ENCODE measurements at regions not wholly inside any gene's neighbourhood (a gene's known extent, or its start where the extent isn't known, plus 50 kb on each side); places are given as distances from the start of the nearest gene placed in this dataset.
A peak's percentile ranks its signal among the peaks of the same experiment; 100 is the strongest.
"Not testable (repeated sequence)": the region's sequence is repeated elsewhere in the genome, so short reads cannot be mapped to it uniquely, and the experiment has no call there.

DNA sequence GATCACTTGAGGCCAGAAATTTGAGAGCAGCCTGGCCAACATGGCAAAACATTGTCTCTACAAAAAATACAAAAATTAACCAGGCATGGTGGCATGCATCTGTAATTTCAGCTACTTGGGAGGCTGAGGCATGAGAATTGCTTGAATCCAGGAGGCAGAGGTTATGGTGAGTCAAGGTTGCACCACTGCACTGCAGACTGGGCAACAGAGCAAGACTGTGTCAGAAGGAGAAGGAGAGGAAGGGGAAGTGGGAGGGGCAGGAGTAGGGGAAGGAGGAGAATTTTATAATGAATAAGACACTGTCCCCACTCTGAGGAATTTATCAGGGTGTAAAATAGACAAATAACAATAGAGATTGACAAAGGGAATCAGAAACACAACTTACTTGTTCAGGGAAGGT, 440.6 kb upstream of the DYNLRB2 start:
- DNase-seq (ENCODE audit: extremely low read depth, low read depth) = no peak
- no peak for TF ChIP-seq CTCF (IDR thresholded peaks at IDR 0.05; ENCODE audit: low read depth, low read length)

DNA sequence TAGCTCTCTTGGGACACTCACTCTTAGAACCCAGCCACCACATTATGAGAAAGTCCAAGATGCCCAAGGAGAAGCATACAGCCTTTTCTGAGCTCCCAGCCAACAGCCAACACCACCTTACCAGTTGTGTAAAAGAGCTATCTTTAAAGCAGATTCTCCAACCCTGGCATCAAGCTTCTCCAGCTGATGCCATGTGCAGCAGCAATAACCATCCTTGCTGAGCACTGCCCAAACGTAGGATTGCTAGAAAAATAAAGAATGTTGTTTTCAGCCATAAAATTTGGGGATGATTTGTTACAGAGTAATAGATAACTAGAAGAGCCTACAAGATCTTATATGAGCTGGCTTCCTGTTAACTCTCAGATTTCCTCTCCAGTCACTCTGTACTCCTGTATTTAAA, 443.7 kb upstream of the DYNLRB2 start:
- DNase-seq (ENCODE audit: extremely low read depth, low read depth) = no peak
- TF ChIP-seq CTCF (IDR thresholded peaks at IDR 0.05; ENCODE audit: low read depth, low read length) = no peak

- TF ChIP-seq CTCF (IDR thresholded peaks at IDR 0.05; ENCODE audit: low read depth, low read length) = no peak
- no peak for DNase-seq (ENCODE audit: extremely low read depth, low read depth)
Observed at GRCh38 chr16:80092681-80093080, 448.1 kb upstream of the DYNLRB2 start.

GRCh38 chr16:80091453-80091852, 449.3 kb upstream of the DYNLRB2 start:
- not testable (repeated sequence) for DNase-seq (ENCODE audit: extremely low read depth, low read depth)

- DNase-seq (ENCODE audit: extremely low read depth, low read depth) = no peak
Observed at GRCh38 chr16:80085606-80086005, 455.2 kb upstream of the DYNLRB2 start.

GRCh38 chr16:80084614-80085013, 456.2 kb upstream of the DYNLRB2 start:
- DNase-seq (ENCODE audit: extremely low read depth, low read depth) = no peak
- TF ChIP-seq CTCF (IDR thresholded peaks at IDR 0.05; ENCODE audit: low read depth, low read length) = peak; percentile 56

More at GRCh38 chr16:80085606-80086005, 455.2 kb upstream of the DYNLRB2 start:
- no peak for TF ChIP-seq CTCF (IDR thresholded peaks at IDR 0.05; ENCODE audit: low read depth, low read length)

- no peak for DNase-seq (ENCODE audit: extremely low read depth, low read depth)
- no peak for TF ChIP-seq CTCF (IDR thresholded peaks at IDR 0.05; ENCODE audit: low read depth, low read length)
Observed at GRCh38 chr16:80084163-80084562, 456.6 kb upstream of the DYNLRB2 start.

GRCh38 chr16:80082906-80083305, 457.9 kb upstream of the DYNLRB2 start:
- TF ChIP-seq CTCF (IDR thresholded peaks at IDR 0.05; ENCODE audit: low read depth, low read length) = no peak
- DNase-seq (ENCODE audit: extremely low read depth, low read depth) = no peak
